Caco-2 (cell line): ENCODE measurements at regions not wholly inside any gene's neighbourhood (a gene's known extent, or its start where the extent isn't known, plus 50 kb on each side); places are given as distances from the start of the nearest gene placed in this dataset.

ENCODE experiments used
- BruUV-seq: library from RNA; stranded (reverse); fragments of 400-500 nt; replicated peaks from 2 replicates; lab custom pipeline; 2021; lab: Mats Ljungman, UMichigan
- CTCF ChIA-PET: fragments of 300-600 bp; sonication (Branson Sonifier 250); formaldehyde crosslinking; loops from one replicate; lab custom pipeline; 2022; ENCODE audit warnings: antibody characterized with exemption; lab: Charles Lee
- POLR2A ChIA-PET: fragments of 300-600 bp; sonication (Branson Sonifier 250); formaldehyde crosslinking; loops from one replicate; lab custom pipeline; 2022; ENCODE audit warnings: antibody characterized with exemption; lab: Charles Lee
- DNase-seq, 2 experiments: peaks; one replicate each; pipeline versions ENCODE4 v3.0.0 to v3.0.0-alpha.2; 2020 to 2022
- H3K27me3 ChIP-seq: replicated peaks from 2 replicates; pipeline ENCODE4 v1.6.0; 2011; ENCODE audit warnings: low read length; ENCODE audit not compliant: control insufficient read depth, insufficient read depth
- H3K36me3 ChIP-seq: 2 replicates; pipeline ENCODE4 v1.5.1; 2011; ENCODE audit warnings: low read length; ENCODE audit not compliant: control insufficient read depth, insufficient read depth
- H3K4me1 ChIP-seq: fragments of 250-450 bp; sonication (Bioruptor Pico); 2 replicates; pipeline ENCODE4 v1.5.1; 2020; ENCODE audit warnings: mild to moderate bottlenecking
- H3K4me3 ChIP-seq: 2 replicates; pipeline ENCODE4 v1.5.1; 2011; ENCODE audit warnings: low read depth, mild to moderate bottlenecking, control low read depth, low read length
- H3K9me3 ChIP-seq: fragments of 250-450 bp; sonication (Bioruptor Pico); 2 replicates; pipeline ENCODE4 v1.5.1; 2020; ENCODE audit warnings: mild to moderate bottlenecking, moderate library complexity
- H3K27ac Mint-ChIP-seq: one replicate; pipeline ENCODE4 v1.8.0; 2022; ENCODE audit warnings: mixed read lengths; ENCODE audit not compliant: unreplicated experiment
- H3K27me3 Mint-ChIP-seq: one replicate; pipeline ENCODE4 v1.8.0; 2022; ENCODE audit warnings: mixed read lengths; ENCODE audit not compliant: insufficient read depth, unreplicated experiment
- H3K36me3 Mint-ChIP-seq: one replicate; pipeline ENCODE4 v1.8.0; 2022; ENCODE audit warnings: mild to moderate bottlenecking, mixed read lengths; ENCODE audit not compliant: insufficient read depth, unreplicated experiment
- H3K4me1 Mint-ChIP-seq: one replicate; pipeline ENCODE4 v1.8.0; 2022; ENCODE audit warnings: low read depth, mixed read lengths; ENCODE audit not compliant: unreplicated experiment
- H3K4me3 Mint-ChIP-seq: one replicate; pipeline ENCODE4 v1.8.0; 2022; ENCODE audit warnings: mild to moderate bottlenecking, moderate library complexity, mixed read lengths; ENCODE audit not compliant: unreplicated experiment
- H3K9me3 Mint-ChIP-seq: one replicate; pipeline ENCODE4 v1.8.0; 2022; ENCODE audit warnings: mixed read lengths; ENCODE audit not compliant: unreplicated experiment
- intact Hi-C: fragments of 100-400 bp; cut with micrococcal nuclease; formaldehyde crosslinking; loops from one replicate; pipeline ENCODE4 v1.10.0; 2022; ENCODE audit not compliant: unreplicated experiment
- TF ChIP-seq, protein P1 (sequence below), 2 experiments: fragments of 200-600 bp in 1 of 2; IDR thresholded peaks; 1 replicate in 1 of 2; 2 replicates in 1 of 2; pipeline versions ENCODE4 v1.5.1 to v1.8.0; 2011 to 2022; ENCODE audit warnings: antibody characterized with exemption in 1 of 2, control low read depth in 1 of 2, inconsistent platforms in 1 of 2, low read depth in 1 of 2, low read length in 1 of 2, mild to moderate bottlenecking in 1 of 2, moderate library complexity in 1 of 2; ENCODE audit not compliant: insufficient read depth in 1 of 2, severe bottlenecking in 1 of 2, unreplicated experiment in 1 of 2

DNA sequence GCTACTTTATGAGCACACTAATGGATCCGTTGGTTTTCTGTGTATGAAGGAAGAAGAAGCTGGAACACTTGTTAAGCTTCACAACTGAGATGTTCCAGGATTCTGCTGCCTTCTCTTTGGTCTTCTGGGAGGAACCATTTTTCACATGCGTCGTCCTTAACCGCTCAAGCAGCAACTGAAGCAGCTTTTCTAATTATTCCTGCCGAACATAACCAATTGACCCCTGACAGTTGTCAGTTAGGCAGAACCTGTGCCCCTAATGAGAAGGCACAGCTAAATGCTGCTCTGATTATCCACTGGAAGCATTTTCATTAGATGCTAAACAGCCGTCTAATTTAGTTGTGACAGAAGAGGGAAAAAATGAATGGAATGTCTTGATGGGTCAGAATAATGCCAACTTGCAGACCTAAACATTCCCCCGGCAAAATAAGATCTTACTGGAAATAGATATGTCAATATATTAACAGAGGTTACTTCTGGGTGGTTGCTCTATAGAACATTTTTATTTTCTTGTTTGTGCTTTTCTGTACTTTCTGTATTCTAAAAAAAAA lies 85.0 kb upstream of the SMLR1 start:
- Mint-ChIP-seq H3K4me1 (no peaks in the 10 kb centered on the region), H3K4me3 (no peak overlapping the region), H3K36me3 (no peaks in the 10 kb centered on the region), H3K27me3 (peaks cover 8% of the 10 kb centered on the region), H3K27ac (no peak overlapping the region), H3K9me3 (no peaks in the 10 kb centered on the region)
- ChIA-PET POLR2A (no interaction called here), CTCF (interaction anchor here (0.6 kb wide), 1 partner anchor 44 kb away, joined by 3 read pairs; no protein-coding TSS in a partner anchor)
- no peaks in the 10 kb centered on the region for H3K9me3 ChIP-seq
- no peaks in the 10 kb centered on the region for H3K36me3 ChIP-seq
- no peaks in the 10 kb centered on the region for H3K27me3 ChIP-seq
- TF ChIP-seq, protein P1, sequence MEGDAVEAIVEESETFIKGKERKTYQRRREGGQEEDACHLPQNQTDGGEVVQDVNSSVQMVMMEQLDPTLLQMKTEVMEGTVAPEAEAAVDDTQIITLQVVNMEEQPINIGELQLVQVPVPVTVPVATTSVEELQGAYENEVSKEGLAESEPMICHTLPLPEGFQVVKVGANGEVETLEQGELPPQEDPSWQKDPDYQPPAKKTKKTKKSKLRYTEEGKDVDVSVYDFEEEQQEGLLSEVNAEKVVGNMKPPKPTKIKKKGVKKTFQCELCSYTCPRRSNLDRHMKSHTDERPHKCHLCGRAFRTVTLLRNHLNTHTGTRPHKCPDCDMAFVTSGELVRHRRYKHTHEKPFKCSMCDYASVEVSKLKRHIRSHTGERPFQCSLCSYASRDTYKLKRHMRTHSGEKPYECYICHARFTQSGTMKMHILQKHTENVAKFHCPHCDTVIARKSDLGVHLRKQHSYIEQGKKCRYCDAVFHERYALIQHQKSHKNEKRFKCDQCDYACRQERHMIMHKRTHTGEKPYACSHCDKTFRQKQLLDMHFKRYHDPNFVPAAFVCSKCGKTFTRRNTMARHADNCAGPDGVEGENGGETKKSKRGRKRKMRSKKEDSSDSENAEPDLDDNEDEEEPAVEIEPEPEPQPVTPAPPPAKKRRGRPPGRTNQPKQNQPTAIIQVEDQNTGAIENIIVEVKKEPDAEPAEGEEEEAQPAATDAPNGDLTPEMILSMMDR (IDR thresholded peaks at IDR 0.05; ENCODE audit: insufficient read depth in 1 of 2, low read depth in 1 of 2, low read length in 1 of 2, severe bottlenecking in 1 of 2, unreplicated experiment in 1 of 2) = no peak
- no TSS peak for BruUV-seq
- H3K4me3 ChIP-seq = no peak overlapping the region
- H3K4me1 ChIP-seq = no peaks in the 10 kb centered on the region
- no peak for DNase-seq
- intact Hi-C loops = no loop called here

DNA sequence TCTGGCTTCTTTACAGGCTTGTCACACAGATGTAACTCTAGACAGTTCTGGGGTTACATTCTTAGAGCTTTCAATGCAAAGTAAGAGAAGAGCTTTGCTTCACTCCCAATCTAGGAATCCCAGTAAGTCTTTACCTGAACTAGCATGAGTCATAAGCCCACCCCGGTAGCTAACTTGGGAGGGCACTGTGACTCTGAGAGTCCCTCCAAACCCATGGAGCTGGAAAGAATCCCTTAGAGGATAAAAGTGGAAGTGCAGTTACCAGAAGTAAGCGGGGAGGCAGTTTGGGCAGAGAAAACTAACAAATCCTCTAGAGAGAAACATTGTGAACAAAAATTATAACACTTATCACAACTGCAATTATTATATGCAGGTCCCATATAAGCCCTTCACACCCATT lies 84.0 kb upstream of the SMLR1 start:
- intact Hi-C loops = no loop called here
- H3K4me1 Mint-ChIP-seq = no peaks in the 10 kb centered on the region
- peaks cover 8% of the 10 kb centered on the region for H3K27me3 Mint-ChIP-seq
- no peak overlapping the region for H3K4me3 Mint-ChIP-seq
- ChIA-PET CTCF (no interaction called here), POLR2A (no interaction called here)
- H3K36me3 Mint-ChIP-seq = no peaks in the 10 kb centered on the region
- H3K9me3 Mint-ChIP-seq = no peaks in the 10 kb centered on the region
- Histone ChIP-seq H3K9me3 (no peaks in the 10 kb centered on the region), H3K4me1 (no peaks in the 10 kb centered on the region), H3K4me3 (no peak overlapping the region), H3K36me3 (no peaks in the 10 kb centered on the region), H3K27me3 (no peaks in the 10 kb centered on the region)
- TF ChIP-seq, protein P1 (IDR thresholded peaks at IDR 0.05; ENCODE audit: insufficient read depth in 1 of 2, low read depth in 1 of 2, low read length in 1 of 2, severe bottlenecking in 1 of 2, unreplicated experiment in 1 of 2) = peak in 1 of 2 experiments; percentile 24
- BruUV-seq = no TSS peak
- no peak overlapping the region for H3K27ac Mint-ChIP-seq
- DNase-seq = no peak

DNA sequence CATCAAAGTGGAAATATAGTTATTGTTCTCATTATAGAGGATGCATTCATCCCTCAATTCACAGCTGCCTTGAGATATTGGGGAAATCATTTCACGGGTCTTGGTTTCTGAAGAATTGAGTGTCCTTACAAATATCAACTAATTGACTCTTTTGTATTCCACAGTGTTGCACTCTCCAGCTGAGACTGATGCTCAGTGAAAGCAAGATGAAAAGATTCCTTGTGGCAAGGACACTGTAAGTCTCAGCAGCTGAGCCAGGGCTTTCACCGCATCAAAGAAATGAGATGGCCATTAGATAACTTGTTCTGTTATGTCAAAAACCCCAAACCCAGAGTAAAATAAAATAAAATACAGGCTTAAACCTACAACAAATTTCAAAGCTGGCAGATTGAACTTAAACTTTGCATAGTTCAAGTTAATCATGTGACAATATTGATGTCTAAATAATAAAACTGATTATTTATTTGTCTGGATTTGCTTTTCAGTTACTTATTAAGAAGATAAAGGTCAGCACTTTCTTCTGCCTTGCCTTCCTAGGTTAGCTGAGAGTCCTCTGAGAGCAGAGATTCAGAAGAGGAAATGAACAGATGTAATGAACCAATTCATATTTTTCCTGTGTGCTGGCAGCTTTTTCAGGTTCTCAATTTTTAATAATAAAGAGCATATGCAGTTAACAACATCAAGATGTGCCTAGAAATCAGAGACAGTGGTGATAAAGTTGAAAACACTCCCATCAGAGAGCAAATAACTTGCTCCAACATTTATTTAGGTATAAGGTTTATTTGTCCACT lies 82.4 kb upstream of the SMLR1 start:
- no peaks in the 10 kb centered on the region for H3K36me3 ChIP-seq
- peaks cover 5% of the 10 kb centered on the region; the same call in 1 of the 2 replicates for H3K9me3 ChIP-seq
- no peaks in the 10 kb centered on the region for H3K27me3 ChIP-seq
- no TSS peak for BruUV-seq
- no peak overlapping the region for H3K4me3 ChIP-seq
- ChIA-PET POLR2A (no interaction called here), CTCF (no interaction called here)
- DNase-seq = no peak
- intact Hi-C loops = no loop called here
- H3K4me3 Mint-ChIP-seq = no peak overlapping the region
- H3K9me3 Mint-ChIP-seq = no peaks in the 10 kb centered on the region
- no peaks in the 10 kb centered on the region for H3K4me1 Mint-ChIP-seq
- H3K36me3 Mint-ChIP-seq = no peaks in the 10 kb centered on the region
- H3K27me3 Mint-ChIP-seq = peaks cover 5% of the 10 kb centered on the region
- TF ChIP-seq, protein P1 (IDR thresholded peaks at IDR 0.05; ENCODE audit: insufficient read depth in 1 of 2, low read depth in 1 of 2, low read length in 1 of 2, severe bottlenecking in 1 of 2, unreplicated experiment in 1 of 2) = no peak
- H3K27ac Mint-ChIP-seq = no peak overlapping the region
- H3K4me1 ChIP-seq = no peaks in the 10 kb centered on the region
